Fibroblast of skin of left quadriceps (primary cell): ENCODE measurements at regions not wholly inside any gene's neighbourhood (a gene's known extent, or its start where the extent isn't known, plus 50 kb on each side); places are given as distances from the start of the nearest gene placed in this dataset.

Source experiments
- DNase-seq, 2 experiments: peaks; one replicate each; pipeline ENCODE4 v3.0.0-alpha.2; 2013; ENCODE audit warnings: low read depth in 2 of 2

GRCh38 chr6:43983191-43983590 is 144.1 kb downstream of the MRPL14 start:
- DNase-seq: no peak

GRCh38 chr6:43982084-43982625 is 145.1 kb downstream of the MRPL14 start:
- no peak for DNase-seq

GRCh38 chr6:43981363-43981990 is 145.8 kb downstream of the MRPL14 start:
- DNase-seq: no peak

- no peak for DNase-seq
Observed at GRCh38 chr6:43980004-43980795, 147.1 kb downstream of the MRPL14 start.

- no peak for DNase-seq
Observed at GRCh38 chr6:43979525-43979924, 147.7 kb downstream of the MRPL14 start.

GRCh38 chr6:43978473-43979346 is 148.5 kb downstream of the MRPL14 start:
- no peak for DNase-seq

- no peak for DNase-seq
Observed at GRCh38 chr6:43977404-43978111, 149.7 kb downstream of the MRPL14 start.

- DNase-seq: no peak
Observed at GRCh38 chr6:43976706-43977403, 150.4 kb downstream of the MRPL14 start.

- DNase-seq: peak; percentile 37 to 46
Observed at GRCh38 chr6:43974643-43975230, 152.5 kb downstream of the MRPL14 start.

GRCh38 chr6:43973357-43973756 is 153.9 kb downstream of the MRPL14 start:
- no peak for DNase-seq

- peak; percentile 69 to 73 for DNase-seq
Observed at GRCh38 chr6:43972913-43973300, 154.3 kb downstream of the MRPL14 start.

- DNase-seq: no peak
Observed at GRCh38 chr6:43972179-43972912, 154.9 kb downstream of the MRPL14 start.

GRCh38 chr6:43971776-43972126 is 155.5 kb downstream of the MRPL14 start:
- DNase-seq: no peak

GRCh38 chr6:43970913-43971775 is 156.1 kb downstream of the MRPL14 start:
- DNase-seq: no peak

GRCh38 chr6:43970068-43970912 is 157.0 kb downstream of the MRPL14 start:
- no peak for DNase-seq

- no peak for DNase-seq
Observed at GRCh38 chr6:43969158-43969981, 157.9 kb downstream of the MRPL14 start.
